ENCODE measurements at regions not wholly inside any gene's neighbourhood (a gene's known extent, or its start where the extent isn't known, plus 50 kb on each side); places are given as distances from the start of the nearest gene placed in this dataset.

DNA sequence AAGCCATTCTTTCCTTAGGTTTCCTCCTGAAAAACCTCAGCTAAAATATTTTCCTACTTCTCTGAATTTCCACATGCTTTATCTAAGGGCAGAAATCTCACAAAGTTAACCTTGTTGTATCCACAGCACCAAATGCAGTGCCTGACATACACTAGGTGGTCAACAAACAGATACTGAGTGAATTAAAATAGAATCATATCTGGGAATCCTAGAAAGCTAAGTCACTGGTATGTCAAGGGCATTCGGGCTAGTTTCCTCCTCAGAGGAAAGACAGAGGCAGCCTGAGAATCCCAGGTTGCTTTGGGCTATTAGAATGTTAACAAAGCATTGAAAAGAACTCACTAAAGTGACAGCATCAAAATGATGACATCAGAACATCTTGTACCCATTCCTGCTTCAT lies 132.7 kb upstream of the F13A1 start:
- TF ChIP-seq, protein P1, sequence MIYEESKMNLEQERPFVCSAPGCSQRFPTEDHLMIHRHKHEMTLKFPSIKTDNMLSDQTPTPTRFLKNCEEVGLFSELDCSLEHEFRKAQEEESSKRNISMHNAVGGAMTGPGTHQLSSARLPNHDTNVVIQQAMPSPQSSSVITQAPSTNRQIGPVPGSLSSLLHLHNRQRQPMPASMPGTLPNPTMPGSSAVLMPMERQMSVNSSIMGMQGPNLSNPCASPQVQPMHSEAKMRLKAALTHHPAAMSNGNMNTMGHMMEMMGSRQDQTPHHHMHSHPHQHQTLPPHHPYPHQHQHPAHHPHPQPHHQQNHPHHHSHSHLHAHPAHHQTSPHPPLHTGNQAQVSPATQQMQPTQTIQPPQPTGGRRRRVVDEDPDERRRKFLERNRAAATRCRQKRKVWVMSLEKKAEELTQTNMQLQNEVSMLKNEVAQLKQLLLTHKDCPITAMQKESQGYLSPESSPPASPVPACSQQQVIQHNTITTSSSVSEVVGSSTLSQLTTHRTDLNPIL (CRISPR knock-in tag; IDR thresholded peaks at IDR 0.05; ENCODE audit: low read depth): no peak
- TF ChIP-seq ZFP3 (CRISPR knock-in tag; IDR thresholded peaks at IDR 0.05) (no peak), ARNTL (CRISPR knock-in tag; IDR thresholded peaks at IDR 0.05; ENCODE audit: borderline replicate concordance, low read depth) (no peak), ZC3H10 (CRISPR knock-in tag; IDR thresholded peaks at IDR 0.05) (no peak), BACH2 (CRISPR knock-in tag; IDR thresholded peaks at IDR 0.05; ENCODE audit: borderline replicate concordance) (no peak), TCF4 (CRISPR knock-in tag; IDR thresholded peaks at IDR 0.05; ENCODE audit: borderline replicate concordance) (no peak)
- TF ChIP-seq, protein P2, sequence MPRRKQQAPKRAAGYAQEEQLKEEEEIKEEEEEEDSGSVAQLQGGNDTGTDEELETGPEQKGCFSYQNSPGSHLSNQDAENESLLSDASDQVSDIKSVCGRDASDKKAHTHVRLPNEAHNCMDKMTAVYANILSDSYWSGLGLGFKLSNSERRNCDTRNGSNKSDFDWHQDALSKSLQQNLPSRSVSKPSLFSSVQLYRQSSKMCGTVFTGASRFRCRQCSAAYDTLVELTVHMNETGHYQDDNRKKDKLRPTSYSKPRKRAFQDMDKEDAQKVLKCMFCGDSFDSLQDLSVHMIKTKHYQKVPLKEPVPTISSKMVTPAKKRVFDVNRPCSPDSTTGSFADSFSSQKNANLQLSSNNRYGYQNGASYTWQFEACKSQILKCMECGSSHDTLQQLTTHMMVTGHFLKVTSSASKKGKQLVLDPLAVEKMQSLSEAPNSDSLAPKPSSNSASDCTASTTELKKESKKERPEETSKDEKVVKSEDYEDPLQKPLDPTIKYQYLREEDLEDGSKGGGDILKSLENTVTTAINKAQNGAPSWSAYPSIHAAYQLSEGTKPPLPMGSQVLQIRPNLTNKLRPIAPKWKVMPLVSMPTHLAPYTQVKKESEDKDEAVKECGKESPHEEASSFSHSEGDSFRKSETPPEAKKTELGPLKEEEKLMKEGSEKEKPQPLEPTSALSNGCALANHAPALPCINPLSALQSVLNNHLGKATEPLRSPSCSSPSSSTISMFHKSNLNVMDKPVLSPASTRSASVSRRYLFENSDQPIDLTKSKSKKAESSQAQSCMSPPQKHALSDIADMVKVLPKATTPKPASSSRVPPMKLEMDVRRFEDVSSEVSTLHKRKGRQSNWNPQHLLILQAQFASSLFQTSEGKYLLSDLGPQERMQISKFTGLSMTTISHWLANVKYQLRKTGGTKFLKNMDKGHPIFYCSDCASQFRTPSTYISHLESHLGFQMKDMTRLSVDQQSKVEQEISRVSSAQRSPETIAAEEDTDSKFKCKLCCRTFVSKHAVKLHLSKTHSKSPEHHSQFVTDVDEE (CRISPR knock-in tag; IDR thresholded peaks at IDR 0.05): no peak
- TF ChIP-seq, protein P3, sequence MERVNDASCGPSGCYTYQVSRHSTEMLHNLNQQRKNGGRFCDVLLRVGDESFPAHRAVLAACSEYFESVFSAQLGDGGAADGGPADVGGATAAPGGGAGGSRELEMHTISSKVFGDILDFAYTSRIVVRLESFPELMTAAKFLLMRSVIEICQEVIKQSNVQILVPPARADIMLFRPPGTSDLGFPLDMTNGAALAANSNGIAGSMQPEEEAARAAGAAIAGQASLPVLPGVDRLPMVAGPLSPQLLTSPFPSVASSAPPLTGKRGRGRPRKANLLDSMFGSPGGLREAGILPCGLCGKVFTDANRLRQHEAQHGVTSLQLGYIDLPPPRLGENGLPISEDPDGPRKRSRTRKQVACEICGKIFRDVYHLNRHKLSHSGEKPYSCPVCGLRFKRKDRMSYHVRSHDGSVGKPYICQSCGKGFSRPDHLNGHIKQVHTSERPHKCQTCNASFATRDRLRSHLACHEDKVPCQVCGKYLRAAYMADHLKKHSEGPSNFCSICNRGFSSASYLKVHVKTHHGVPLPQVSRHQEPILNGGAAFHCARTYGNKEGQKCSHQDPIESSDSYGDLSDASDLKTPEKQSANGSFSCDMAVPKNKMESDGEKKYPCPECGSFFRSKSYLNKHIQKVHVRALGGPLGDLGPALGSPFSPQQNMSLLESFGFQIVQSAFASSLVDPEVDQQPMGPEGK (CRISPR knock-in tag; IDR thresholded peaks at IDR 0.05; ENCODE audit: borderline replicate concordance): no peak
